ENCODE measurements at regions not wholly inside any gene's neighbourhood (a gene's known extent, or its start where the extent isn't known, plus 50 kb on each side); places are given as distances from the start of the nearest gene placed in this dataset.
"Not testable (repeated sequence)": the region's sequence is repeated elsewhere in the genome, so short reads cannot be mapped to it uniquely, and the experiment has no call there.

- Mint-ChIP-seq H3K4me1 (no peaks in the 10 kb centered on the region), H3K27me3 (no peaks in the 10 kb centered on the region), H3K36me3 (no peaks in the 10 kb centered on the region), H3K9me3 (no peaks in the 10 kb centered on the region), H3K4me3 (no peak overlapping the region), H3K27ac (no peak overlapping the region)
- Histone ChIP-seq H3K4me1 (ENCODE audit: insufficient read depth, low read length) (no peaks in the 10 kb centered on the region), H3K4me3 (ENCODE audit: low read length in 2 of 2) (no peak overlapping the region), H3K27me3 (ENCODE audit: insufficient read depth, low read length) (no peaks in the 10 kb centered on the region), H3K36me3 (ENCODE audit: insufficient read depth, low read length) (no peaks in the 10 kb centered on the region), H3K27ac (ENCODE audit: low read depth, low read length) (no peak overlapping the region), H3K9me3 (ENCODE audit: control insufficient read depth in 1 of 2, low read length in 2 of 2) (no peaks in the 10 kb centered on the region)
- intact Hi-C loops (cut with micrococcal nuclease) = no loop called here
- DNase-seq = no peak
- CTCF ChIA-PET (ENCODE audit: partially characterized antibody) = no interaction called here
- POLR2A ChIA-PET (ENCODE audit: partially characterized antibody) = no interaction called here
These were observed 584.4 kb downstream of the KLHL4 start for GRCh38 chrX:88101968-88102367.

- peaks cover 0 to 3% (median 0%) of the 10 kb centered on the region in 8 donors for H3K9me3 Mint-ChIP-seq
- no peak overlapping the region for H3K4me3 Mint-ChIP-seq
- intact Hi-C loops (cut with micrococcal nuclease) = no loop called here
- H3K4me1 ChIP-seq (ENCODE audit: insufficient read depth, low read length) = no peaks in the 10 kb centered on the region
- no peaks in the 10 kb centered on the region for H3K36me3 ChIP-seq (ENCODE audit: insufficient read depth, low read length)
- H3K27me3 ChIP-seq (ENCODE audit: insufficient read depth, low read length) = no peaks in the 10 kb centered on the region
- ChIA-PET CTCF (ENCODE audit: partially characterized antibody) (no interaction called here), POLR2A (ENCODE audit: partially characterized antibody) (no interaction called here)
- H3K4me3 ChIP-seq (ENCODE audit: low read length in 2 of 2) = no peak overlapping the region
- no peaks in the 10 kb centered on the region for H3K27me3 Mint-ChIP-seq
- H3K36me3 Mint-ChIP-seq = no peaks in the 10 kb centered on the region
- no peaks in the 10 kb centered on the region for H3K4me1 Mint-ChIP-seq
- DNase-seq = no peak
- H3K27ac ChIP-seq (ENCODE audit: low read depth, low read length) = no peak overlapping the region
- H3K9me3 ChIP-seq (ENCODE audit: control insufficient read depth in 1 of 2, low read length in 2 of 2) = no peaks in the 10 kb centered on the region
- H3K27ac Mint-ChIP-seq = no peak overlapping the region
These were observed 611.3 kb upstream of the CPXCR1 start for GRCh38 chrX:88135735-88136134.

- Mint-ChIP-seq H3K9me3 (peaks cover 0 to 3% (median 0%) of the 10 kb centered on the region in 8 donors), H3K4me3 (no peak overlapping the region), H3K4me1 (no peaks in the 10 kb centered on the region), H3K27ac (no peak overlapping the region), H3K27me3 (no peaks in the 10 kb centered on the region), H3K36me3 (no peaks in the 10 kb centered on the region)
- ChIA-PET POLR2A (ENCODE audit: partially characterized antibody) (no interaction called here), CTCF (ENCODE audit: partially characterized antibody) (no interaction called here)
- Histone ChIP-seq H3K4me3 (ENCODE audit: low read length in 2 of 2) (no peak overlapping the region), H3K36me3 (ENCODE audit: insufficient read depth, low read length) (no peaks in the 10 kb centered on the region), H3K27me3 (ENCODE audit: insufficient read depth, low read length) (no peaks in the 10 kb centered on the region), H3K27ac (ENCODE audit: low read depth, low read length) (no peak overlapping the region), H3K9me3 (ENCODE audit: control insufficient read depth in 1 of 2, low read length in 2 of 2) (no peaks in the 10 kb centered on the region), H3K4me1 (ENCODE audit: insufficient read depth, low read length) (no peaks in the 10 kb centered on the region)
- no peak for DNase-seq
- intact Hi-C loops (cut with micrococcal nuclease) = no loop called here
These were observed 610.7 kb upstream of the CPXCR1 start for GRCh38 chrX:88136328-88136727.

- POLR2A ChIA-PET (ENCODE audit: partially characterized antibody) = no interaction called here
- intact Hi-C loops (cut with micrococcal nuclease) = no loop called here
- H3K9me3 Mint-ChIP-seq = peaks cover 0 to 5% (median under 1%) of the 10 kb centered on the region in 8 donors
- H3K36me3 ChIP-seq (ENCODE audit: insufficient read depth, low read length) = no peaks in the 10 kb centered on the region
- H3K27ac ChIP-seq (ENCODE audit: low read depth, low read length) = no peak overlapping the region
- no peaks in the 10 kb centered on the region for H3K9me3 ChIP-seq (ENCODE audit: control insufficient read depth in 1 of 2, low read length in 2 of 2)
- H3K27me3 ChIP-seq (ENCODE audit: insufficient read depth, low read length) = no peaks in the 10 kb centered on the region
- CTCF ChIA-PET (ENCODE audit: partially characterized antibody) = no interaction called here
- no peak for DNase-seq
- no peak overlapping the region for H3K4me3 Mint-ChIP-seq
- no peaks in the 10 kb centered on the region for H3K4me1 ChIP-seq (ENCODE audit: insufficient read depth, low read length)
- H3K36me3 Mint-ChIP-seq = no peaks in the 10 kb centered on the region
- H3K27ac Mint-ChIP-seq = no peak overlapping the region
- no peaks in the 10 kb centered on the region for H3K4me1 Mint-ChIP-seq
- no peak overlapping the region for H3K4me3 ChIP-seq (ENCODE audit: low read length in 2 of 2)
- no peaks in the 10 kb centered on the region for H3K27me3 Mint-ChIP-seq
These were observed 600.4 kb upstream of the CPXCR1 start for GRCh38 chrX:88146577-88146976.

GRCh38 chrX:88170553-88170952, 576.5 kb upstream of the CPXCR1 start:
- Mint-ChIP-seq H3K4me1 (no peaks in the 10 kb centered on the region), H3K9me3 (peaks cover 0 to 14% (median 5%) of the 10 kb centered on the region in 8 donors), H3K27me3 (no peaks in the 10 kb centered on the region), H3K36me3 (no peaks in the 10 kb centered on the region), H3K27ac (no peak overlapping the region), H3K4me3 (no peak overlapping the region)
- ChIA-PET CTCF (ENCODE audit: partially characterized antibody) (no interaction called here), POLR2A (ENCODE audit: partially characterized antibody) (no interaction called here)
- H3K27me3 ChIP-seq (ENCODE audit: insufficient read depth, low read length) = no peaks in the 10 kb centered on the region
- no peak for DNase-seq
- no peaks in the 10 kb centered on the region for H3K36me3 ChIP-seq (ENCODE audit: insufficient read depth, low read length)
- H3K9me3 ChIP-seq (ENCODE audit: control insufficient read depth in 1 of 2, low read length in 2 of 2) = no peaks in the 10 kb centered on the region
- intact Hi-C loops (cut with micrococcal nuclease) = no loop called here
- H3K4me1 ChIP-seq (ENCODE audit: insufficient read depth, low read length) = no peaks in the 10 kb centered on the region
- H3K4me3 ChIP-seq (ENCODE audit: low read length in 2 of 2) = no peak overlapping the region
- H3K27ac ChIP-seq (ENCODE audit: low read depth, low read length) = no peak overlapping the region

- H3K4me1 ChIP-seq (ENCODE audit: insufficient read depth, low read length); H3K36me3 ChIP-seq (ENCODE audit: insufficient read depth, low read length); H3K9me3 ChIP-seq (ENCODE audit: control insufficient read depth in 1 of 2, low read length in 2 of 2); DNase-seq; H3K27me3 ChIP-seq (ENCODE audit: insufficient read depth, low read length); H3K27ac Mint-ChIP-seq; H3K36me3 Mint-ChIP-seq; H3K4me1 Mint-ChIP-seq; POLR2A ChIA-PET (ENCODE audit: partially characterized antibody); CTCF ChIA-PET (ENCODE audit: partially characterized antibody); H3K4me3 Mint-ChIP-seq; H3K4me3 ChIP-seq (ENCODE audit: low read length in 2 of 2); H3K27ac ChIP-seq (ENCODE audit: low read depth, low read length); H3K27me3 Mint-ChIP-seq; intact Hi-C loops (cut with micrococcal nuclease): not testable (repeated sequence)
- peaks cover 0 to 12% (median 4%) of the 10 kb centered on the region in 8 donors for H3K9me3 Mint-ChIP-seq
These were observed 573.0 kb upstream of the CPXCR1 start for GRCh38 chrX:88173932-88174440.

- peaks cover 0 to 2% (median 0%) of the 10 kb centered on the region in 8 donors for H3K9me3 Mint-ChIP-seq
- no peak overlapping the region for H3K4me3 ChIP-seq (ENCODE audit: low read length in 2 of 2)
- H3K36me3 ChIP-seq (ENCODE audit: insufficient read depth, low read length) = no peaks in the 10 kb centered on the region
- ChIA-PET CTCF (ENCODE audit: partially characterized antibody) (no interaction called here), POLR2A (ENCODE audit: partially characterized antibody) (no interaction called here)
- no peaks in the 10 kb centered on the region for H3K27me3 Mint-ChIP-seq
- no peak overlapping the region for H3K4me3 Mint-ChIP-seq
- intact Hi-C loops (cut with micrococcal nuclease) = no loop called here
- no peak for DNase-seq
- H3K36me3 Mint-ChIP-seq = no peaks in the 10 kb centered on the region
- H3K27ac Mint-ChIP-seq = no peak overlapping the region
- no peak overlapping the region for H3K27ac ChIP-seq (ENCODE audit: low read depth, low read length)
- H3K4me1 ChIP-seq (ENCODE audit: insufficient read depth, low read length) = no peaks in the 10 kb centered on the region
- no peaks in the 10 kb centered on the region for H3K9me3 ChIP-seq (ENCODE audit: control insufficient read depth in 1 of 2, low read length in 2 of 2)
- H3K27me3 ChIP-seq (ENCODE audit: insufficient read depth, low read length) = no peaks in the 10 kb centered on the region
- no peaks in the 10 kb centered on the region for H3K4me1 Mint-ChIP-seq
These were observed 544.9 kb upstream of the CPXCR1 start for GRCh38 chrX:88202149-88202548.

GRCh38 chrX:88244066-88244465, 503.0 kb upstream of the CPXCR1 start:
- Mint-ChIP-seq H3K4me3 (no peak overlapping the region), H3K27ac (no peak overlapping the region), H3K27me3 (no peaks in the 10 kb centered on the region), H3K9me3 (peaks cover 0 to 6% (median 0%) of the 10 kb centered on the region in 8 donors), H3K4me1 (no peaks in the 10 kb centered on the region), H3K36me3 (no peaks in the 10 kb centered on the region)
- ChIA-PET CTCF (ENCODE audit: partially characterized antibody) (no interaction called here), POLR2A (ENCODE audit: partially characterized antibody) (no interaction called here)
- Histone ChIP-seq H3K27me3 (ENCODE audit: insufficient read depth, low read length) (no peaks in the 10 kb centered on the region), H3K9me3 (ENCODE audit: control insufficient read depth in 1 of 2, low read length in 2 of 2) (no peaks in the 10 kb centered on the region), H3K4me1 (ENCODE audit: insufficient read depth, low read length) (no peaks in the 10 kb centered on the region), H3K4me3 (ENCODE audit: low read length in 2 of 2) (no peak overlapping the region), H3K27ac (ENCODE audit: low read depth, low read length) (no peak overlapping the region), H3K36me3 (ENCODE audit: insufficient read depth, low read length) (no peaks in the 10 kb centered on the region)
- no peak for DNase-seq
- intact Hi-C loops (cut with micrococcal nuclease) = no loop called here
